B cell (primary cell): ENCODE measurements at regions not wholly inside any gene's neighbourhood (a gene's known extent, or its start where the extent isn't known, plus 50 kb on each side); places are given as distances from the start of the nearest gene placed in this dataset.

ENCODE experiments used
- CTCF ChIP-seq: fragments of 200-600 bp; IDR thresholded peaks from one replicate; pipeline ENCODE4 v1.8.0; 2022; ENCODE audit warnings: antibody characterized with exemption, mild to moderate bottlenecking
- EZH2 ChIP-seq: IDR thresholded peaks from 2 replicates; pipeline ENCODE4 v1.6.1; 2012; ENCODE audit warnings: borderline replicate concordance, low read depth, mild to moderate bottlenecking, moderate library complexity, low read length; ENCODE audit not compliant: insufficient read depth, poor library complexity, severe bottlenecking

GRCh38 chr7:17467386-17467945, 169.0 kb downstream of the AHR start:
- TF ChIP-seq EZH2 (no peak), CTCF (no peak)
